ENCODE measurements at regions not wholly inside any gene's neighbourhood (a gene's known extent, or its start where the extent isn't known, plus 50 kb on each side); places are given as distances from the start of the nearest gene placed in this dataset.

DNA sequence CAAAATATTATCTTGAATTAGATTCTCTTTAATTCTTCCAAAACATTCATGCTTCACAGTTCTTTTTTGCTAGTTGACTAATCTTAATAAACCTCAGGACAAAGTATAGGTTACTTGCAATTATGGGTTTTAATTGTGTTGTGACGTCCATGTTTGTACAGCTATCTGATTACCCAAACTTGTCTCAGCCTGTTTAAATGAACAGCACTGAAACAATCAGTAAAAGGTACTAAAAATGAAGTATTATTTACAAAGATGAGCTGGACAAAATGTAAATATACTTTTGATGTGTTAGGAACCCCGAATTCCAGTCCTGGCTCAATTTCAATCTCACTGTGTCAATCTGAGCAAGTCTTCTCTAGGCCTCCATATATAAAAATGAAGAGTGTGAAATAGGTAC, 57.4 kb upstream of the SLC6A14 start:
- WGBS = 59% methylated on average over 2 of the region's 2 CpGs
- no peak for DNase-seq

DNA sequence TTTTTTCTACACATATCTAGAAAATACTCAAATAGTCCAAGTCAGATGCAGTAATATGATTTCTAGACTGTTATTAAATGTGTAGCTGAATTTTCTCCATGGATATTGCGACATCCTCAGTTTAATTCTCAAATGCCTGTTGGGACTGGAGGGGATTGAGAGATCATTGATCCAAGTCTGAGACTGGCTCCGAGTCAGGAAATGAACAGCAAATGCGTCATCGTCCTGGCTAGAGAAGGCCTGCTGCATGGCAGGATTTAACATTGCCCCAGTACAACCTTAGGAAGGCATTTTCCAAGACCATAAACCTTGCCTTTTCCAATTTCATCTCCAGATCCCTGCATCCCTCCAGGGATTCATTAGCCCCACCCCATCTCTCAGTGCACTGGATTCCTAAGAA, 56.6 kb upstream of the SLC6A14 start:
- intact Hi-C loops (cut with DNase I) = no loop called here
- 59% methylated on average over 4 of the region's 4 CpGs for WGBS
- no peak overlapping the region for H3K4me3 ChIP-seq (ENCODE audit: low read length)
- H3K27me3 ChIP-seq (ENCODE audit: control insufficient read depth, insufficient read depth) = no peaks in the 10 kb centered on the region
- no peak overlapping the region for H3K27ac ChIP-seq (ENCODE audit: low read length)
- no peaks in the 10 kb centered on the region for H3K9me3 ChIP-seq (ENCODE audit: control insufficient read depth, low read length)
- DNase-seq (peak; percentile 38 to 65 (median 48)), ATAC-seq (peak; percentile 65 to 91)
- H3K4me1 ChIP-seq (ENCODE audit: control insufficient read depth, insufficient read depth, low read length) = no peaks in the 10 kb centered on the region

More for the DNA sequence above, 57.4 kb upstream of the SLC6A14 start:
- H3K4me3 ChIP-seq (ENCODE audit: low read length) = no peak overlapping the region
- H3K27ac ChIP-seq (ENCODE audit: low read length) = no peak overlapping the region
- no peaks in the 10 kb centered on the region for H3K9me3 ChIP-seq (ENCODE audit: control insufficient read depth, low read length)
- H3K4me1 ChIP-seq (ENCODE audit: control insufficient read depth, insufficient read depth, low read length) = no peaks in the 10 kb centered on the region
- intact Hi-C loops (cut with DNase I) = no loop called here
- no peaks in the 10 kb centered on the region for H3K27me3 ChIP-seq (ENCODE audit: control insufficient read depth, insufficient read depth)
- ATAC-seq = no peak

DNA sequence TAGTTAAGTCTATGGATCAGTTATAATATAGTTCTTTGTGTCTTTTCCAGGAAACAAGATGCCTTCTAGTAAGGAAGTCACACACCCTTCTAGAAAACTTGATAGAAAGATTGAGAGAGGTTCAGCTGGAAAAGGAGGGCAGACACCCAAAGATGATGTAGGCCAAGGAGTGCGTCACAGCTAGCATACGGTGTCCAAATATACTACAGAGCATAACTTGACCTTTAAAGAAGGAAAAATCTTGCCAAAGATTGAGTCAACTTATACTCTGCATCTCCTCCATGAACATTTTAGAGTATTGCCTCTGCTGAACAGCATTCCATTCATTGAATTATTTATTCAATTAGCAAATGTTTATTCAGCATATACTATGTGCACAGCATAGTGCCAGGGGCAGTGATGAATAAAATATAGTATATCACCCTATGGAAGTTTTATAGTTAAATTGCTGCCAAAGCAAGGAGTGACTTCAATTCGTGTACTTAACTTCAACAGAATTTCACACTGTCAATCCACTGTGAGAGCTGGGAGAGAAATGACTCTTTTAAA, 51.9 kb upstream of the SLC6A14 start:
- 44% methylated on average over 3 of the region's 3 CpGs for WGBS
- no peak overlapping the region for H3K4me3 ChIP-seq (ENCODE audit: low read length)
- no peaks in the 10 kb centered on the region for H3K4me1 ChIP-seq (ENCODE audit: control insufficient read depth, insufficient read depth, low read length)
- peak in 1 of 2 donors; percentile 65 for ATAC-seq
- DNase-seq = peak in 2 of 3 donors; percentile 32 to 49
- H3K9me3 ChIP-seq (ENCODE audit: control insufficient read depth, low read length) = no peaks in the 10 kb centered on the region
- intact Hi-C loops (cut with DNase I) = no loop called here
- no peak overlapping the region for H3K27ac ChIP-seq (ENCODE audit: low read length)
- H3K27me3 ChIP-seq (ENCODE audit: control insufficient read depth, insufficient read depth) = no peaks in the 10 kb centered on the region
